Ovary (tissue), 3 donors: ENCODE measurements at regions not wholly inside any gene's neighbourhood (a gene's known extent, or its start where the extent isn't known, plus 50 kb on each side); places are given as distances from the start of the nearest gene placed in this dataset.
"Not testable (repeated sequence)": the region's sequence is repeated elsewhere in the genome, so short reads cannot be mapped to it uniquely, and the experiment has no call there.

Experiments
- EP300 ChIP-seq: sonication (generic); formaldehyde crosslinking; IDR thresholded peaks from one replicate; pipeline ENCODE4 v1.6.1; 2017; ENCODE audit warnings: antibody characterized with exemption
- POLR2A ChIP-seq: fragments of 450-650 bp; IDR thresholded peaks from one replicate; pipeline ENCODE4 v1.6.1; 2017; ENCODE audit warnings: antibody characterized with exemption, mild to moderate bottlenecking, moderate library complexity
- TF ChIP-seq, protein P1 (sequence below), 3 donors: fragments of 450-650 bp in 2 of 3; fragments of 200-600 bp in 1 of 3; IDR thresholded peaks; one replicate each; pipeline versions ENCODE4 v1.5.1 to v1.8.0; 2016 to 2022; ENCODE audit warnings: antibody characterized with exemption in 3 of 3, mild to moderate bottlenecking in 1 of 3
- donor health status: DM: no; HTN: no; CAD: no.

- not testable (repeated sequence) for TF ChIP-seq POLR2A, EP300
- TF ChIP-seq, protein P1, sequence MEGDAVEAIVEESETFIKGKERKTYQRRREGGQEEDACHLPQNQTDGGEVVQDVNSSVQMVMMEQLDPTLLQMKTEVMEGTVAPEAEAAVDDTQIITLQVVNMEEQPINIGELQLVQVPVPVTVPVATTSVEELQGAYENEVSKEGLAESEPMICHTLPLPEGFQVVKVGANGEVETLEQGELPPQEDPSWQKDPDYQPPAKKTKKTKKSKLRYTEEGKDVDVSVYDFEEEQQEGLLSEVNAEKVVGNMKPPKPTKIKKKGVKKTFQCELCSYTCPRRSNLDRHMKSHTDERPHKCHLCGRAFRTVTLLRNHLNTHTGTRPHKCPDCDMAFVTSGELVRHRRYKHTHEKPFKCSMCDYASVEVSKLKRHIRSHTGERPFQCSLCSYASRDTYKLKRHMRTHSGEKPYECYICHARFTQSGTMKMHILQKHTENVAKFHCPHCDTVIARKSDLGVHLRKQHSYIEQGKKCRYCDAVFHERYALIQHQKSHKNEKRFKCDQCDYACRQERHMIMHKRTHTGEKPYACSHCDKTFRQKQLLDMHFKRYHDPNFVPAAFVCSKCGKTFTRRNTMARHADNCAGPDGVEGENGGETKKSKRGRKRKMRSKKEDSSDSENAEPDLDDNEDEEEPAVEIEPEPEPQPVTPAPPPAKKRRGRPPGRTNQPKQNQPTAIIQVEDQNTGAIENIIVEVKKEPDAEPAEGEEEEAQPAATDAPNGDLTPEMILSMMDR (IDR thresholded peaks at IDR 0.05), result not testable (repeated sequence)
Observed at GRCh38 chr10:118962331-118962868, 67.1 kb upstream of the NANOS1 start.
